NCI-H748 (cell line): ENCODE measurements at regions not wholly inside any gene's neighbourhood (a gene's known extent, or its start where the extent isn't known, plus 50 kb on each side); places are given as distances from the start of the nearest gene placed in this dataset.
A peak's percentile ranks its signal among the peaks of the same experiment; 100 is the strongest.
"Not testable (repeated sequence)": the region's sequence is repeated elsewhere in the genome, so short reads cannot be mapped to it uniquely, and the experiment has no call there.

Source experiments
- DNase-seq: peaks from one replicate; lab custom pipeline; 2025; ENCODE audit not compliant: unreplicated experiment; lab: John Stamatoyannopoulos, UW

DNA sequence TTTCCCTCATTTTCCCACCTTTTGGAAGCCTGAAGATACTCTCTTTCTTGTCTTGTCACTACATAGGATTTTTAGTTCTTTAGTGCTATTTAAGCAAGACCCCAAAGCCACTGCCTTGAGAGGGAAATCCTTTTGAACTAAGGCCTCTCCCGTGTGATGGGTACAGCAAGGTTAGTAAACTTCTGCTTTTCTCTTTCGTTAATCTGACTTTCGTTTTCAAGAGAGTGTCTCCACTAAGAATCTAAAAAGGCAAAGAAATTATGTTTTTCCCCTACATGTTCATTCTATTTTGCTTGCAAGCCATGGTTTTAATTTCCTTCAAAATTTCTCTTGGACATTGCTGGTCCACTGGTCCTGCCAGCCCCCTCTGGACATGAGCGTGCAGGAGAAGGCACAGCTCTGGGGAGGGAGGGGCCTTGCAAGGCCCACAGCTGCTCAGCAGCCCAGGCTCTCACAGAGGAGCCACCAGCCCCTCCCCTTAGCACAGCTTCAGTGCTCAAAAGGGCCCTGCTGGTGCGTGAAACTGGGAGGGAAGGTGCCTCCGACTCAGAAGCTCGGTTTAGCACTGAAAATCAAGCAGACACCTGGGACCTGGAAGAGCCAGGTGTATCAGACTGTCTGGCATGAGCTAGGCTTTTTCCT is 210.9 kb upstream of the GALNT2 start:
- DNase-seq, result no peak

DNA sequence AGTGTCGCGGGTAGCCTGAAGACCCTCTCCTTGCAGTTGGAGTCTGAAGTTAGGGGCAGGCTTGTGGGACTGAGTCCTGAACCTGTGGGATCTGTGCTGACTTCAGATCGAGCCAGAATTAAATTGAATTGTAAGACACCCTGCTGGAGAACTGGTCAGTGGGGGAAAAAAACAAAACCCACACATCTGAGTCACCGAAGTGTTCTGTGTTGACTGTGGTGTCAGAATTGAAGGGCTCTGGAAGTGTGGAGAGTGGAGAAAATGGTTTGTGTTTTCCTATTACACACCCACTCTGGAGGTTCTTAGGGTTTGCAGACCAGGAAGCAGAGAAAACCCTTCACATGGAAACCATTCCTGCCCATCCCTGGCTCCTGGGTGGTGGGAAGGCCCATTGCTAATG is 209.5 kb upstream of the GALNT2 start:
- no peak for DNase-seq

DNA sequence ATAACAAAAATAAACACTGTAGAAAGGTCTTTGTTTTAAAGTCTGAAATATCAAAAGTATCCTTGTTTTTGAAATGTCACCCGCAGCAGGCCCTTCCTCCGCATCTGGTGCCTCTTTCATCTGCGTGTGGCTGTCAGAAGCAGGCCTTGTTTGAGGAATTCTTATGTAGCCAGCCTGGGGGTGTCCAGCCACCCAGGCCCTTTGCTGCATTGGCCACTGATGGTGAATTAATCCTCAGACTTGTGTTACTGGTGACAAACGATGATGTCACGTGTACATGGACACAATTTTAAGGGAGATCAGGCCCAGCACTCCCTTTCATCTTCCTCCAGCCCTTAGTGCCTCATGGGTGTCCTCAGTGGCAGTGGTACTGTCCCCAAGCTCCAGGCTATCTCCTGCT is 208.0 kb upstream of the GALNT2 start:
- DNase-seq, result no peak

DNA sequence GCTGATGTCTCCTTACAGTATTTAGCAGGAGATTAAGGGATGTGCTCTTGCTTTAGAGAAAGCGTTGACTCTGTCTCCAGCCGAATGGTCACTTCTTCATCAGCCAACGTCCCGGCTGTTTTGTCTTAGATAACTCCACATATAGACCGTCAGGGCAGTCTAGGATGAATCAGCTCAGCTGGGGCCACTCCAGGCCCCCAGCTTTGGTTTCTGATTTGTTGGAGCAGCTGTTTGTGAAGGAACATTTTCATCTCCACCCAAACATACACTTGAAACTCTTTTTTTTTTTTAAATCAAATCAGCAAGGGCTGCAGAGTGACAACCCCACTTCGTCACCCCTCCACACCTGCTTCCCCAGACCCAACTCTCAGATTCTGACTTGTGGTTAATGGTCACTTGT is 206.1 kb upstream of the GALNT2 start:
- no peak for DNase-seq

DNA sequence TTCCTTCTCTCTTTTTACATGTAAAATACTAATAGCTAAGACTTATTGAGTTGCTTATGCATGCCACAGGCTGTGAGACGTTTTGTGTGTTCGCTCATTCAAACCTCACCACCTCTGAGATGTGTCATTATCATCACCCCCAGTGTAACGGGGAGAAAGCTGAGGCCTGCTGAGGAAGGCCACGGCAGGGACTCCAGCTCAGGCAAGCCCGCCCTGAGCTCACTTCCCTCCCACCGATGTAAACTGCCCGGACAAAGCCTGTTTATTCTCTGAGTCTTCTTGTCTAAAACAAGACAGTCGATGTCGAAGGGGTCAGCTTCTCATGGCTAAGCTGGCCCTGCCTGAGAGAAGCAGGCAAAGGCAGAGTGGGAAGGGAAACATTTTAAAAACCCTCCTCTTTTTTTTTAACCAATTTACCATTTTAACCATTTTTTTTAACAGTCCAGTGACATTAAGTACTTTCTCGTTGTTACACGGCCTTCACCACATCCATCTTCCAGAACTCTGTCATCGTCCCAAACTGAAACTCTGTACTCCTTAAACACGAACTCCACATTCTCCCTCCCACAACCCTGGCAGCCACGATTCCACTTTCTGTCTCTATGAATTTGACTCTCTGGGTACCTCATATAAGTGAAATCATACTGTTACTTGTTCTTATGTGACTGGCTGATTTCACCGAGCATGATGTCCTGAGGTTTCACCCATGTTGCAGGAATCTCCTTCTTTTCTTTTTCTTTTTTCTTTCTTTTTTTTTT is 204.8 kb upstream of the GALNT2 start:
- DNase-seq, result no peak

DNA sequence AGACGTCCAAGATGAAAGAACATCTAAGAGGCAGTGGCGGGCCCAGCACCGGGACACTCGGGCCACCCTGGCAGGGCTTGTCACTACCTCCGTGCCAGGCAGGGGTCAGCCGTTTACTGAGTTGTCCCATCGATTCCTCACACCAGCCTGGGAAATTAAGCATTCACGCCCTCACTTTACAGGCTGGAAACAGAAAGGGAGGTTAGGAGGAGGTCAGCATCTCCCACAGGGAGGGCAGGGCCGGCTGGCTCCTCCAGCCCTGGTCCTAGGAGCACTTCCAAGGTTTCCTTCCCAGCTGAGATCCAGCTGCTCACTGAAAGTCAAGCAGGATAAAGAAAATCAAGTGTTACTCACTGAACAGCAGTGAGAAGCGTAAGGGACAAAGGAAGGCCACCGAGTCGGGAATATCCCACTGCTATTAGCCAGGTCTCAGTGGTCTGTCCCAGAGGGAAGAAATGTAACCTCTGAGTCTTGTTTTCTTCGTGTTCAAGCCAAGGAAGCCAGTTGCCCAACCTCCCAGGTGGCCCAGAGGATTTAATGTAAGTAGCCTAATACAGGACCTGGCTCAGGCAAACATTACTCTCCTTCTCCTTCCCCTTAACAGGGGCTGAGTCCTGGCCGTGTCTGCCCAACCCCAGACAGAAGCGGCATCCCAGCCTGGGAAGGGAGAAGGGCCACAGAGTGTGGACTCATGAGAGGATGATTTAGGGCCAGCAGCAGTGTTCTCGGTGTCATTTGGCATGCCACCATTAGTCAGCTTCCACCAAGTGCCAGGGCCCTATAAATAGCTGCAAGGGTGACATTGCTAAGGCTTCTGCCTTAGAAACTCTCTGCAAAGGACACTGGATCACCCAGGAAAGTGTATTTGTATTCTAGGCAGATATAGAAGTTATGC is 203.1 kb upstream of the GALNT2 start:
- no peak for DNase-seq

DNA sequence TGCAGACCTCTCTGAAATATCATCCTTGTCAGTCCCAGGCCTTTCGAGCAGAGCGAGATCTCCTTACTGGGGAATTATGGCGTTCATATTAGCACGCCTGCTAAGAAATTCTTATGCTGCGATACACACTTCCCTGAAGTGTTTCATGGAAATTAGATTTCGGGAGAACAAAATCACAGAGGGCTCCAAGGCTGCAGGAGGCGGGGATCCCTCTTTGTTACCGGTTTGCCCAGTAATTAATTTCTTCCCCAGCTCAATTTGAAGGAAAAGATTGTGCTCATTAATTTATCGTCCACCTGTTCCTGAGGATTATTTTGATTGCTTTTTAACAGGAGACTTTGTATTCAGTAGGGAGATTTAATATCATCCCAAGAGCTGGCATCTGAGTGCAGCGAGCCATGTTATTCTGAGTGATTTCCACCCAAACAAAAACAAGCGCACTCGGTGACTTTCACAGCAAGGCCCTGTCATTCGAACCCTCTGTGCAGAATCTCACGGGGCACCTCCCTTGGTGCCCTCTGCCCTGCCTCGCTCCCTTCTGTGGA is 202.3 kb upstream of the GALNT2 start:
- DNase-seq, result no peak

DNA sequence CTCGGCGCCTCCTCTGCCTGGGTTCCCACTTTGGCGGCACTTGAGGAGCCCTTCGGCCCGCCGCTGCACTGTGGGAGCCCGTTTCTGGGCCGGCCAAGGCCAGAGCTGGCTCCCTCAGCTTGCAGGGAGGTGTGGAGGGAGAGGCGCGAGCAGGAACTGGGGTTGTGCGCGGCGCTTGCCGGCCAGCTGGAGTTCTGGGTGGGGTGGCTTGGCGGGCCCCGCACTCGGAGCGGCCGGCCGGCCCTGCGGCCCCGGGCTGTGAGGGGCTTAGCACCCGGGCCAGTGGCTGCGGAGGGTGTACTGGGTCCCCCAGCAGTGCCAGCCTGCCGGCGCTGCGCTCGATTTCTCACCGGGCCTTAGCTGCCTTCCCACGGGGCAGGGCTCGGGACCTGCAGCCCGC is 201.7 kb upstream of the GALNT2 start:
- DNase-seq, result not testable (repeated sequence)

DNA sequence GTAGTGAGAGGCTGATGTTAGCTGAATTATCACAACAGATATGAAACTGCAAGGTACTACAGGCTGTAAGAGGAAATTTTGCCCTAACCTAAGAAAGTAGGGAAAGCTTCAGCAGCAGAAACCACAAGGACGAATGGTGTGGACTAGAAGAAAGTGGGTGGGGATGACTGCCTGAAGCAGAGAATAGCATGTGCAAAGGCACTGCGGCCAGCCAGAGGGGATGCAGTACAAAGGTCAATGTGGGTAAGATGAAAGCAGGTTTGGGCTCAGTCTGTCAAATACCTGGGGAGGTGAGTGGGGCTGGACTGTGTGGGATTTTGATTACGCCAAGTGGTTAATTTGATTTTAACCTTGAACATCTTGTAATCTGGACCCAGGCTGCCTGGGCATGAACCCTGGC is 199.3 kb upstream of the GALNT2 start:
- no peak for DNase-seq

DNA sequence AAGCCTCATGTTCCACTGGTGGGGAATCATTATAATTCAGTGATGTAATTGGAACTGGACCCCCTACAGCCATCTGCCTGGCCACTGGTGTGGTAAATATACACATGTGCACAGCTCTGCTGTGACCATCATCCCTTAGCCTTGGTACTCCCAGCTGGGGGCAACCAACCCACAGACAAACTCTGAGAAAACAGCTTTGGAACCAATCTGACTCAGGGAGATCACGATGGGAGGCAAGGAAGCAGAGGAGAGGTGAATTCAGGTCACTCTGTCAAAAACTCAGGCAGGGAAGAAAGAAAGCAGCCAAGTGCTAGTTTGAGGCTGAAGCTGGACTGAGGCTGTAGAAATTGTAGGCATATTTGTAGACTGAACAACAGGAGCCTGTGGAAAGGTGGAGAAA is 197.8 kb upstream of the GALNT2 start:
- no peak for DNase-seq

DNA sequence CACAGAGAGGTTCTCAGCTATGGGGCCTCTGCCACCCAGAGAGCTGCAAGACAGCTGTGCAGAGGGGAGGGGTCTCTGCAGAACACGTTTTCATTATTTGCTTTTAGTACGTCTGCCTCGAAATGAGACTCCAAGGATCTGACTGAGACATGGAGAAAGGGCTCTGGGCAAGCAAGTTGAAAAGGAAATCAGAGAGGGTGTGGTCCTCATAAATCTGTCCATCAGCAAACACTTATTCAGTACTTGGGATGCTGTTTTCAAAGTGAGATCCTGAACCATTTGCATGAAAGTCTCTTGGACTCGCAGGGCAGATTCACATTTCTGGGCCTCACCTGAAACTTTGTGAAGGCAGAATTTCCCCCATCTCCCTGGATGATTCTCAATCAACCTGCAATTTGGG is 197.4 kb upstream of the GALNT2 start:
- DNase-seq, result peak; percentile 10

DNA sequence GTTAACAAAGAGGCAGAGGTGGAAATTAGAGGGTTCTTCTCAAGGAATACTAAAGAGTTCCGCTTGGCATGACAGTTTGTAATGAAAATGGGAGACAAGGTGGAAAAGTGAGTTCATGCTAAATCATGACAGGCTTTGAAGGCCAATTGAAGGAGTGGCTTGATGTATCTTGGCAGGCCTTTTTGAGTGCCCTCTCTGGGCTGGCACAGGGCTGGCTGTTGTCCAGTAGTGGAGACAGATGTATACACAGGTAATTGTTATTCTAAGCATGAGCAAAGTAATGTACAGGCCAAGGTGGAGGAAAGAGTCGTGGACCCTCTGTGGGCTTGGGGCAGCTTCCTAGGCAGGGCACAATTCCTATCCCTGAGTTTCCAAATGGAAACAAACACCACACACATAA is 196.7 kb upstream of the GALNT2 start:
- no peak for DNase-seq

DNA sequence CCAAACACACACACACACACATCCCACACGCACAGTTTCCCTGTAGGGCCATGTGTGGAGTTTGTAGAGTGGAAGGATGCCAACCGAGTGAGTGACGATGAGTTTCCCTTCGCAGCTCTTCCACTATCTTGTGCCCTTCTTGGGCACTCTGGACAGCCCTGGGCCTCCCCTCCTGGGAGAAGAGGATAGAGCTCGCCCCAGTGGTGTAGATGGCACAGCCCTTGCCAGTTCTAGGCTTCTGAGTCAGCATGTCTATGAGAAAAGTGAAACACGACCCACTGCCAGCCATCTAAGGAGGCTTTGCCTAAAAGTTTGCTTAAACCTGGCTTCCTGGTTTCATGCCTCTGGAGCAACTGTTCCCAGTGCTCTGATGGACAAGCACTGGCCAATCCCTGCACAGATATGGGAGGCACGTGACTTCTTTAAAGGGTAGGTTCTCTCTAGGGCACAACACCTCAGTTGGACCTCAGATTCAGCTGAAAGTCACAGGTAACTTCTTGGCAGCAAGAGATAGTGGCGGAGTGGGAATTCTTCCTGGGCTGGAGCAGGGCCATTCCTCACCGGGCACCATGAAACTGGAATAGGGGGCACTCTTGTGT is 195.9 kb upstream of the GALNT2 start:
- DNase-seq, result no peak

DNA sequence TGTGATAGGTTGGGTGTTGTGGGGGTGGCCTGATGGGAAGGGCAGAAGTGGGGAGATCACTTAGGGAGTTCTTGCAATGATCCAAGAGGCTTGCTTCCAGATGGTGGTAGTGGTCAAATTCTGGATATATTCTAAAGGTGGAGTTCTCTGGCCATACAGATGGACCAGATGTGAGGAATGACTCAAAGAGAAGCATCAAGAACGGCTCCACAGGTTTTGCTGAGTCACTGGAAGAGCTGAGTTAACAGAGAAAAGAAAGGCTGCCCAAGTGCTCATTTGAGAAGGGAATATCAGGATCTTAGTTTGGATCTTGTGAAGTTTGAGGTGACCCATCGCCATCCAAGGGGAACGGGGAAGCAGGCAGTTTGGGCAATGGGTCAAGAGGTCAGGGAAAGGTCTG is 192.9 kb upstream of the GALNT2 start:
- no peak for DNase-seq

DNA sequence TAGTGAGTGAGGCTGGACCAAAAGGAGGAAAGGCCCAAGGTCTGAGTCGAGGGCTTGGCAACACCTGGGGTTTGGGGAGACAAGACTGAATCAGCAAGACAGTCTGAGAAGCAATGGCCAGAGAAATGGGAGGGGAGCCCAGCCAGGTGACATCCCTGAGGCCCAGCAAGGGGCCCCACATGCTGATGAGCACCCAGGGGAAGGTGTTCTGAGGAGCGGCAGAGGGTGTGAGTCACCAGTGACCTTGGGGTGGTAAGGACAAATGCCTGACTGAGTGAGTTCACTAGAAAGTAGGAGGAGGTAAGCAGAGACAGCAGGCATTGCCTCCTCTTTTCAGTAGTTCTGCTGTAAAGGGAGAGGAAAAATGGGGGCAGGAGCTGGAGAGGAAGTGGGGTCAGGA is 192.4 kb upstream of the GALNT2 start:
- no peak for DNase-seq

DNA sequence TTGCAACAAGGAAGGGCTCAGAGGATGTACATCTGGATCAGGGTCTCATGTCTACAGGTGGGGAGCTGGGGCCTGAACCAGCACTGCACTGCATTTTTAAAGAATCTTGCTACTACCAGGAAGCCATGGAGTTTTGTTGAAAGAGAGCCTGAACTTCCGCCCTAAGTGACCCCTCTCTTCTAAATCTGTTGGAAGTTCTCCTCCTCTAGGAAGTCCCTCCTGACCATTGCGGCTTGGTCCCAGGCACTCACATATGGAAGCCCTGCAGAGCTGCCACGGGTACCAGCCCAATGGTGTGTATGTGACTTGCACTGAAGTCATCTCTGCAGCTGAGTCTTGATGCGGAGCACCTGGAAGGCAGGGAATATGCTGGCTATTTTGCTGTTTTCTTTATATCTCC is 192.0 kb upstream of the GALNT2 start:
- no peak for DNase-seq

DNA sequence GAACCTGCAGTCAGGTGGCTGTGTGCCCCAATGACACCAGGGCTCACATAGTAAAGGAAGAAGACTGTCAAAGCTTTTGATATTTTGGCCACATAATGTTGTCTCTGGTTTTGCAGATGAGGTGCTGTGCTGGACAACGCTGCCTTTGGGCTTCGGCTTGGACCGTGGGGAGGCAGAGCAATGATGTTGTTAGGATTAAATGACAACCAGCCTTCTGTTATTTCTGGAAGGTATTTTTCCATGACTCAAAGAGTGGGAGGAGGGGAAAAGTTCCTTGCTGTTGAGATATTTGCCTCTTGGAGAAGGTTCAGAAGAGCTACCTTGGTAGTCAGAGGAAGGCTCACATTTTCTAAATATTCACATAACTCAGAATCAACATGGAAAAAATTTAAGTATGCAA is 187.3 kb upstream of the GALNT2 start:
- DNase-seq, result no peak

DNA sequence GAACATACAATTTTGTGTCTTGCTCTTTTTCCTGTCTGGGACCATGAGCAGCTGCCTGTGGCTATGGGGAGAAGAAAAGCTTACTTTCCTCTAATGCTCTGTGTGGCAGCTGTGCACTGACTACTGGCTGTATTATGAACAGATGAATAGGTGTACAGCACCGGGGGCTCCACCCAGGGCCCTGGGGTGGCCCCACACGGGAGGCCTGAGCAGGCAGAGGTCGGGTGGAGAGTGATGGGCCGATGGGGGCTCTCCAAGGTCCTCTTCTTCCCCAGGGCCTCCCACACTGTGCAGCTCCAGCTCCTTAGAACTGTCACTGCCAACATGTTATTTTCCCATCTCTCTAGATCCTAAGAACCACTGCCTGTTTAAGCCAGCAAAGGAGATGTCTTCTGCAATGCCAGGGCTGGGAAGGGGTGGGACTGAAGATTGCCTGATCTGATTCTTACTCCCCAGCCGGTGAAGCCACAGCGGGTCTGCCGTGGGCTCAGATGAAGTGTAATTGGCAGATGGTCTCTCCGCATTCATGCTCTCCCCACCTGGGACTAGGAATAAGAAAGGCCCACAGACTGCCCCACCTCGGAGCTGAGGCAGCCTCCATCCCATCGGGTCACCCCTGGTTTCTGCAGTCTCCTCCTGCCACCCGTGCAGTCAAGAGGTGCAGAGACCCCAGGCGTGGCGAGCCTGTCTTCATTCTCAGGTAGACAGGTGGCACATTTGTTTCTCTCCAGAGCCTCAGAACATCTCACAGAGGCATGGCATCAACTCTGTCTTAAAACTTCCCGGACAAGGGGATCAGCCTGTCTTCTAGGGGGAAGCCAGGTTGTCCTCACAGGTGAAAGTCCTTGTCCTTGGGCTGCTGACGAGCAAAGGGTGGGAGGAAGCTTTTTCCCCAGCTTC is 186.5 kb upstream of the GALNT2 start:
- DNase-seq, result no peak

DNA sequence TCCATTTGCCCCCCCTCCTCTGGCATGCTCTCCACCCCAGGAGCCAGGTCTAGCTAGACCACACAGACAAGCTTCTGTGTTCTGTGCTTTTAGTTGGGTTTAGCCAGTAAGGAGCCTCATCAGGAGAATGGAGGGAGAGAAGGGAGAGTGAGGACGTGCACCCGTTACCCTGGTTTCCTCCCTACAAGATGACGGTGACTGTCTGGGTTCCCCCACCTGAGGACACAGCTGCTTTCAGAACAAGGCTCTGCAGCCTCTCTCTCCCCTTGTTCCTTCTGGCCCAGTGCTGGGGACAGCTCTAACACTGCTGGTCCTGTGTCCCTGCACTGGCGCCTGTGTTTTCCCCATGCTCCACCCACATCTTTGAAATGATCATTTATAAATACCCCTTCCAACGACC is 184.4 kb upstream of the GALNT2 start:
- no peak for DNase-seq

DNA sequence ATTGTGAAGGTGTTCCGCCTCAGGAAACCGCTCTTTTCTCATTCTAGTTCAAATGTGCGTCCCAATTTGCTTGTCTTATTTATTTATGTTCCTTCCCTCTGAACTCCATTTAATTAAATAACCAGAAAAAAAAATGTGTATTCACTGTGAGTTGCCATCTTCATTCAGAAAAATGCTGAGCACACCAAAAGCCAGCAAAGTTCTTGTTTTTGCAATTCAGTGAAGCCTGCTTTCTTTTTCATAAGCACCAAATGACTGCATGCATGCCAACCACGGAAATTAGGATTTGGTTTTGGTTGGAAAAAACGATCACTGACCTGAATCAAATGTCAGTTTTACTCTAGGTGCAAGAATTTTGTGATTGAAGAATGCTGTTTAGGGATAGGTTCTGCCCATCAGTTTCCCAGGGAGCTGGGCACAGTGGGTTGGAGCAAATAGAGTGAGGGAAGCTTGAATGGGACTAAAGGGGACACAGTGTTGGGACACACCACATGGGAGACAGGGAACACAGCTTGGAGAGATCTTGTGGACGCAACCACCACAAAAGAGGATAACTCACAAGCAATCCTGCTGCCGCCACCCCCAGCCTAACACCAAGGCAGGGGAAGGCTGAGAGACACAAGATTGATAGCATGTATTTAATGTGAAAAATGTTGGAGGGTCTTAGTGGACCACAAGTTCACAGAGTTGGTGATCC is 183.4 kb upstream of the GALNT2 start:
- DNase-seq, result no peak
